CD14-positive monocyte (primary cell): ENCODE measurements at regions not wholly inside any gene's neighbourhood (a gene's known extent, or its start where the extent isn't known, plus 50 kb on each side); places are given as distances from the start of the nearest gene placed in this dataset.

ENCODE experiments used
- DNase-seq, 3 donors: peaks; one replicate each; pipeline ENCODE4 v3.0.0-alpha.2; 2011 to 2022
- H2AFZ ChIP-seq: 2 replicates; pipeline ENCODE4 v1.6.0; 2012; ENCODE audit warnings: mild to moderate bottlenecking, low read depth, low read length, inconsistent platforms; ENCODE audit not compliant: insufficient read depth, poor library complexity, severe bottlenecking
- H3K27ac ChIP-seq, 2 donors: 1 replicate in 1 of 2; 2 replicates in 1 of 2; pipeline ENCODE4 v1.5.1; 2012 to 2013; ENCODE audit warnings: low read length in 2 of 2, control low read depth in 1 of 2, inconsistent platforms in 1 of 2, low read depth in 1 of 2, mild to moderate bottlenecking in 1 of 2
- H3K27me3 ChIP-seq, 2 donors: one replicate each; pipeline versions ENCODE4 v1.6.0 to v1.6.1; 2011 to 2013; ENCODE audit warnings: low read length in 2 of 2; ENCODE audit not compliant: control insufficient read depth in 2 of 2, insufficient read depth in 2 of 2
- H3K36me3 ChIP-seq, 2 donors: replicated peaks in 1 of 2; 1 replicate in 1 of 2; 2 replicates in 1 of 2; pipeline versions ENCODE4 v1.5.1 to v1.6.1; 2012 to 2013; ENCODE audit warnings: low read length in 2 of 2, control low read depth in 1 of 2, inconsistent platforms in 1 of 2, mild to moderate bottlenecking in 1 of 2; ENCODE audit not compliant: insufficient read depth in 2 of 2, control insufficient read depth in 1 of 2
- H3K4me1 ChIP-seq, 2 donors: 1 replicate in 1 of 2; 2 replicates in 1 of 2; pipeline versions ENCODE4 v1.5.1 to v1.6.1; 2012 to 2013; ENCODE audit warnings: low read length in 2 of 2, control low read depth in 1 of 2, inconsistent platforms in 1 of 2, mild to moderate bottlenecking in 1 of 2, moderate library complexity in 1 of 2; ENCODE audit not compliant: insufficient read depth in 2 of 2, control insufficient read depth in 1 of 2
- H3K4me2 ChIP-seq: replicated peaks from 2 replicates; pipeline ENCODE3; 2012; ENCODE audit warnings: low read length, moderate library complexity, mild to moderate bottlenecking; ENCODE audit not compliant: poor library complexity, severe bottlenecking; ENCODE audit errors: extremely low read depth
- H3K4me3 ChIP-seq, 3 experiments: fragments of 200-600 bp in 1 of 3; sonication (generic) in 1 of 3; replicated peaks in 1 of 3; 1 replicate in 2 of 3; 2 replicates in 1 of 3; pipeline ENCODE4 v1.5.1; 2011 to 2013; ENCODE audit warnings: low read length in 3 of 3, mild to moderate bottlenecking in 3 of 3, control low read depth in 2 of 3, low read depth in 2 of 3, inconsistent platforms in 1 of 3, moderate library complexity in 1 of 3
- H3K79me2 ChIP-seq: 2 replicates; pipeline ENCODE4 v1.6.0; 2012; ENCODE audit warnings: mild to moderate bottlenecking, control low read depth, inconsistent platforms, low read length, moderate library complexity; ENCODE audit not compliant: insufficient read depth
- H3K9ac ChIP-seq: 2 replicates; pipeline ENCODE4 v1.6.0; 2017; ENCODE audit warnings: low read length, mild to moderate bottlenecking; ENCODE audit not compliant: insufficient read depth, poor library complexity, severe bottlenecking
- H3K9me3 ChIP-seq, 2 donors: replicated peaks in 1 of 2; 1 replicate in 1 of 2; 2 replicates in 1 of 2; pipeline versions ENCODE4 v1.5.1 to v1.6.1; 2012 to 2013; ENCODE audit warnings: low read length in 2 of 2, control low read depth in 1 of 2; ENCODE audit not compliant: control insufficient read depth in 1 of 2, insufficient read depth in 1 of 2
- H4K20me1 ChIP-seq: 2 replicates; pipeline ENCODE4 v1.6.0; 2012; ENCODE audit warnings: mild to moderate bottlenecking, low read length, control low read depth, moderate library complexity; ENCODE audit not compliant: insufficient read depth
- H3K27ac Mint-ChIP-seq, 7 donors: one replicate each; pipeline ENCODE4 v1.8.0; 2020; ENCODE audit warnings: mild to moderate bottlenecking in 7 of 7, mixed read lengths in 7 of 7, moderate library complexity in 6 of 7, inconsistent platforms in 2 of 7
- H3K27me3 Mint-ChIP-seq, 3 donors: one replicate each; pipeline ENCODE4 v1.8.0; 2021 to 2022; ENCODE audit warnings: low read depth in 3 of 3, mild to moderate bottlenecking in 3 of 3, mixed read lengths in 3 of 3, moderate library complexity in 3 of 3, inconsistent platforms in 1 of 3
- H3K36me3 Mint-ChIP-seq, 2 donors: one replicate each; pipeline ENCODE4 v1.8.0; 2020; ENCODE audit warnings: mixed read lengths in 2 of 2, inconsistent platforms in 1 of 2, mild to moderate bottlenecking in 1 of 2
- H3K4me1 Mint-ChIP-seq: one replicate; pipeline ENCODE4 v1.8.0; 2020; ENCODE audit warnings: mild to moderate bottlenecking, mixed read lengths
- H3K4me3 Mint-ChIP-seq, 2 donors: one replicate each; pipeline ENCODE4 v1.8.0; 2020; ENCODE audit warnings: mild to moderate bottlenecking in 2 of 2, mixed read lengths in 2 of 2, moderate library complexity in 1 of 2
- H3K9me3 Mint-ChIP-seq, 7 donors: one replicate each; pipeline ENCODE4 v1.8.0; 2020 to 2022; ENCODE audit warnings: mixed read lengths in 7 of 7, mild to moderate bottlenecking in 6 of 7, moderate library complexity in 6 of 7, inconsistent platforms in 2 of 7
- WGBS: methylation state at CpG from one replicate; pipeline ENCODE4 v1.1.5; 2013; ENCODE audit warnings: missing lambda C conversion rate; ENCODE audit not compliant: insufficient coverage; 5-methylcytosine and 5-hydroxymethylcytosine counted together
- intact Hi-C, 2 donors: fragments of 100-400 bp; cut with micrococcal nuclease; formaldehyde crosslinking; loops; one replicate each; pipeline versions ENCODE4 v1.15.0 to v1.15.1; 2023
- TF ChIP-seq, protein P1 (sequence below): fragments of 200-600 bp; IDR thresholded peaks from one replicate; pipeline ENCODE4 v1.8.0; 2022; ENCODE audit warnings: antibody characterized with exemption, mild to moderate bottlenecking

DNA sequence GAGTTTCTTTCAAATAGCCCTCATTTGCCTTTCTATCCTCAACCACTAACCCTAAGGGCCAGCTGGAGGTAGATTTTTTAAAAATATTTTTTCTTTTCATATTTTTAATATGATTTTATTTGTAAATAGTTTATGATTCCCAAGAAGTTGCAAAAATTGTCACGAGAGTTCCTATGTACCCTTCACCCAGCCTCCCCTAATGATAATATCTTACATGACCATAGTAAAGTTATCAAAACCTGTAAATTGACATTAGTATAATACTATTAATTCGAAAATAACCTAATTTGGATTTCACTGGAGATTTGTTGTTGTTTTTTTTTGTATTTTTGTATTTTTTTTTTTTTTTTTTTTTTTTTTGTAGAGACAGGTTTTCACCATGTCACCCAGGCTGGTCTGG, 495.5 kb downstream of the MIAT start:
- H3K36me3 Mint-ChIP-seq: peaks cover 0 to 3% of the 10 kb centered on the region in 2 donors
- peaks cover 35% of the 10 kb centered on the region for H3K4me1 Mint-ChIP-seq
- TF ChIP-seq, protein P1, sequence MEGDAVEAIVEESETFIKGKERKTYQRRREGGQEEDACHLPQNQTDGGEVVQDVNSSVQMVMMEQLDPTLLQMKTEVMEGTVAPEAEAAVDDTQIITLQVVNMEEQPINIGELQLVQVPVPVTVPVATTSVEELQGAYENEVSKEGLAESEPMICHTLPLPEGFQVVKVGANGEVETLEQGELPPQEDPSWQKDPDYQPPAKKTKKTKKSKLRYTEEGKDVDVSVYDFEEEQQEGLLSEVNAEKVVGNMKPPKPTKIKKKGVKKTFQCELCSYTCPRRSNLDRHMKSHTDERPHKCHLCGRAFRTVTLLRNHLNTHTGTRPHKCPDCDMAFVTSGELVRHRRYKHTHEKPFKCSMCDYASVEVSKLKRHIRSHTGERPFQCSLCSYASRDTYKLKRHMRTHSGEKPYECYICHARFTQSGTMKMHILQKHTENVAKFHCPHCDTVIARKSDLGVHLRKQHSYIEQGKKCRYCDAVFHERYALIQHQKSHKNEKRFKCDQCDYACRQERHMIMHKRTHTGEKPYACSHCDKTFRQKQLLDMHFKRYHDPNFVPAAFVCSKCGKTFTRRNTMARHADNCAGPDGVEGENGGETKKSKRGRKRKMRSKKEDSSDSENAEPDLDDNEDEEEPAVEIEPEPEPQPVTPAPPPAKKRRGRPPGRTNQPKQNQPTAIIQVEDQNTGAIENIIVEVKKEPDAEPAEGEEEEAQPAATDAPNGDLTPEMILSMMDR: no peak
- Histone ChIP-seq H3K4me2 (no peak overlapping the region), H3K4me3 (no peak overlapping the region), H3K36me3 (no peaks in the 10 kb centered on the region), H3K27ac (no peak overlapping the region), H2AFZ (no peak overlapping the region), H3K9ac (no peak overlapping the region), H4K20me1 (no peaks in the 10 kb centered on the region), H3K27me3 (no peaks in the 10 kb centered on the region), H3K79me2 (no peaks in the 10 kb centered on the region), H3K4me1 (peaks cover 24 to 30% of the 10 kb centered on the region in 2 donors), H3K9me3 (no peaks in the 10 kb centered on the region)
- DNase-seq: no peak
- intact Hi-C loops: loop anchor here (5.0 kb wide), 1 partner anchor 46 kb away; no protein-coding TSS in a partner anchor
- peaks cover 0 to 7% (median 3%) of the 10 kb centered on the region in 7 donors for H3K9me3 Mint-ChIP-seq
- peaks cover 0 to 9% (median 7%) of the 10 kb centered on the region in 3 donors for H3K27me3 Mint-ChIP-seq
- no peak overlapping the region for H3K4me3 Mint-ChIP-seq
- WGBS: no CpG with 5 or more reads among the region's 2 CpGs
- no peak overlapping the region for H3K27ac Mint-ChIP-seq

DNA sequence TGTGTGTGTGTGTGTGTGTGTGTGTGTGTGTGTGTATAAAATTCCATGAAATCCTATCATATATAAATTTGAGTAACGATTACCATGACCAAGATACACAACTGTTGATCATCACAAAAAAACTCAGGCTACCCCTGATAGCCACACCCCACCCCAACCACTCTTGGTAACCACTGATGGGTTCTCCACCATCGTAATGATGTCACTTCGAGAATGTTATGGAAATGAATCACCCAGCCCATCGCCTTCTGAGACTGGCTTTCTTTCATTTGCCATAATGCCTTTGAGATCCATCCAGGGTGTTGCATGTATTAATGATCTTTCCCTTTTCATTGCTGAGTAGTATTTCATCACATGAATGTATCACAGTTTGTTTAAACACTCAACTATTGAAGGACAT, 496.0 kb downstream of the MIAT start:
- Mint-ChIP-seq H3K4me1 (peaks cover 35% of the 10 kb centered on the region), H3K4me3 (no peak overlapping the region), H3K9me3 (peaks cover 0 to 7% (median 3%) of the 10 kb centered on the region in 7 donors), H3K27me3 (peaks cover 0 to 9% (median 7%) of the 10 kb centered on the region in 3 donors), H3K36me3 (peaks cover 0 to 3% of the 10 kb centered on the region in 2 donors), H3K27ac (peak overlapping the region in 2 of 7 donors; percentile 40 to 44)
- Histone ChIP-seq H3K27ac (no peak overlapping the region), H3K4me1 (peaks cover 24 to 30% of the 10 kb centered on the region in 2 donors), H3K9me3 (no peaks in the 10 kb centered on the region), H3K9ac (no peak overlapping the region), H3K4me3 (no peak overlapping the region), H3K79me2 (no peaks in the 10 kb centered on the region), H3K27me3 (no peaks in the 10 kb centered on the region), H4K20me1 (no peaks in the 10 kb centered on the region), H3K36me3 (no peaks in the 10 kb centered on the region), H3K4me2 (no peak overlapping the region), H2AFZ (no peak overlapping the region)
- TF ChIP-seq, protein P1: no peak
- intact Hi-C loops: loop anchor here (5.0 kb wide), 1 partner anchor 46 kb away; no protein-coding TSS in a partner anchor
- DNase-seq: peak; percentile 27 to 46 (median 32)
- WGBS: 100% methylated on average over 1 of the region's 4 CpGs
